ENCODE measurements at regions not wholly inside any gene's neighbourhood (a gene's known extent, or its start where the extent isn't known, plus 50 kb on each side); places are given as distances from the start of the nearest gene placed in this dataset.
"Not testable (repeated sequence)": the region's sequence is repeated elsewhere in the genome, so short reads cannot be mapped to it uniquely, and the experiment has no call there.

DNA sequence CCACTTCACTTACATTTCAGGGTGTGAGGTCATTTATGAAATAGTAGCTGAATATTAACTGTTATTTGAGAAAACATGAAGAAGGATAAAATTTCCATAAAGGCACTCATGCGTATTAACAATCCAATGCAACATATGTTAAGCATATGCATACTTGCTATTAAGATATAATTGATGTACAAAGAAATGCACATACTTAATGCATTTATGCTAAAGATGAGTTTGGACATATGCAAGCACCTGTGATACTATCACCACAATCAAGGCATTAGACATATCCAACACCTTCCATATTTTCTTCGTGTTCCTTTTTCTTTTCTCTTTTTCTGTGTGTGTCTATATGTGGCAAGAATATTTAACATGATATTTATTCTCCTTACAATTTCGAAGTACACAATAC, 464.8 kb upstream of the BRINP3 start:
- Histone ChIP-seq H3K27ac (no peak overlapping the region), H3K27me3 (replicated peaks) (no peaks in the 10 kb centered on the region), H3K4me3 (ENCODE audit: low read depth, low read length) (no peak overlapping the region), H3K36me3 (replicated peaks) (no peaks in the 10 kb centered on the region)
- no peak for TF ChIP-seq CTCF (IDR thresholded peaks at IDR 0.05; ENCODE audit: low read depth, low read length, missing control alignments)
- DNase-seq = no peak
- in situ Hi-C loops (cut with HindIII; ENCODE audit: low pct_ligation_motif_present, low sequenced_read_pairs) = no loop called here

DNA sequence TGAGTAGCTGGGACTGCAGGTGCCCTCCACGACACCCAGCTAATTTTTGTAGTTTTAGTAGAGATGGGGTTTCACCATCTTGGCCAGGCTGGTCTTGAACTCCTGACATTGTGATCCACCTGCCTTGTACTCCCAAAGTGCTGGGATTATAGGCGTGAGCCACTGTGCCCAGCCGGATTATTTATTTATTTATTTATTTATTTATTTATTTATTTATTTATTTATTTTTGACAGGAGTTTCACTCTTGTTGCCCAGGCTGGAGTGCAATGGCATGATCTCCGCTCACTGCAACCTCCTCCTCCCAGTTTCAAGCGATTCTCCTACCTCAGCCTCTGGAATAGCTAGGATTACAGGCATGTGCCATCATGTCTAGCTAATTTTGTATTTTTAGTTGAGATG, 466.1 kb upstream of the BRINP3 start:
- H3K27ac ChIP-seq; H3K27me3 ChIP-seq (replicated peaks); H3K4me3 ChIP-seq (ENCODE audit: low read depth, low read length); DNase-seq; H3K36me3 ChIP-seq (replicated peaks); in situ Hi-C loops (cut with HindIII; ENCODE audit: low pct_ligation_motif_present, low sequenced_read_pairs): not testable (repeated sequence)

DNA sequence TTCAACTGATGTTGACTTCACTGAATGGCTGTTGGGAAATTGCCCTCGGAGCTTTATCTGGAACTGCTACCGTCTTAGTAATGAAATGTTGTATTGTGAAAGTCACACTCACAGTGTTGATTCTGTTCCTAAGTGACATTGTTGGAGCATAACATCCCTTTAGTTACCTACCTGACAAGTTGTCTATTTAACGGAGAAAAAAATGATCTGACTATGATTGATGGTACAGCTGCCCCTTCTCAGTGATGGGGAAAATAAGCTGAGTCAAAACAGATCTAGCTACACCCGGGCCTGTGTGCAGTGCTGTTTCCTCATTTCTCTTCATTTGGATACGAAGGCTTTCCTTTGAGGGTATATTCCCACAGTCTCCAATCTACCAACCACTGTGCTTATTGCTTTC, 472.3 kb upstream of the BRINP3 start:
- in situ Hi-C loops (cut with HindIII; ENCODE audit: low pct_ligation_motif_present, low sequenced_read_pairs) = no loop called here
- no peak for DNase-seq
- no peaks in the 10 kb centered on the region for H3K36me3 ChIP-seq (replicated peaks)
- no peaks in the 10 kb centered on the region for H3K27me3 ChIP-seq (replicated peaks)
- no peak overlapping the region for H3K27ac ChIP-seq
- no peak for TF ChIP-seq CTCF (IDR thresholded peaks at IDR 0.05; ENCODE audit: low read depth, low read length, missing control alignments)
- H3K4me3 ChIP-seq (ENCODE audit: low read depth, low read length) = no peak overlapping the region

DNA sequence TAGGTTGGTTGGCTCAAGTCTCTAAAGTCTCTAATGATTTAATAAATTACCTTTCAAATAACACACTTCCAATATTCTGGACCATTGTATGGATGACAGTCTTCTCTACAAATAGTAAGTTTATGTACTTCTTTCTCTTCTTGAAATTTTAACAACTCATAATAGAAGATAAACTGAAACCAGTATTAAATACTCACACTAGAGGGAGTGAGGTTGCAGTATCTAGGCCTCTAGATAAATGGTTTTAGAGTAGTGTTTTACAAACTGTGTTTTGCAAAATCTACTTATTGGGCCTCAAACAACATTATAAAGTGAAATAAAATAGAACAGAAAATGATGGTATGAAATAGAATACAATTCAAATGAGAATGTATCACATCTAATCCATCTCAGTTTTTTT, 479.9 kb upstream of the BRINP3 start:
- Histone ChIP-seq H3K27ac (no peak overlapping the region), H3K36me3 (replicated peaks) (no peaks in the 10 kb centered on the region), H3K27me3 (replicated peaks) (no peaks in the 10 kb centered on the region), H3K4me3 (ENCODE audit: low read depth, low read length) (no peak overlapping the region)
- DNase-seq = no peak
- in situ Hi-C loops (cut with HindIII; ENCODE audit: low pct_ligation_motif_present, low sequenced_read_pairs) = no loop called here
- TF ChIP-seq CTCF (IDR thresholded peaks at IDR 0.05; ENCODE audit: low read depth, low read length, missing control alignments) = no peak

GRCh38 chr1:190963321-190963720, 485.7 kb upstream of the BRINP3 start:
- H3K4me3 ChIP-seq (ENCODE audit: low read depth, low read length) = no peak overlapping the region
- no peak for TF ChIP-seq CTCF (IDR thresholded peaks at IDR 0.05; ENCODE audit: low read depth, low read length, missing control alignments)
- no peaks in the 10 kb centered on the region for H3K36me3 ChIP-seq (replicated peaks)
- no peaks in the 10 kb centered on the region for H3K27me3 ChIP-seq (replicated peaks)
- in situ Hi-C loops (cut with HindIII; ENCODE audit: low pct_ligation_motif_present, low sequenced_read_pairs) = no loop called here
- no peak overlapping the region for H3K27ac ChIP-seq
- DNase-seq = no peak

DNA sequence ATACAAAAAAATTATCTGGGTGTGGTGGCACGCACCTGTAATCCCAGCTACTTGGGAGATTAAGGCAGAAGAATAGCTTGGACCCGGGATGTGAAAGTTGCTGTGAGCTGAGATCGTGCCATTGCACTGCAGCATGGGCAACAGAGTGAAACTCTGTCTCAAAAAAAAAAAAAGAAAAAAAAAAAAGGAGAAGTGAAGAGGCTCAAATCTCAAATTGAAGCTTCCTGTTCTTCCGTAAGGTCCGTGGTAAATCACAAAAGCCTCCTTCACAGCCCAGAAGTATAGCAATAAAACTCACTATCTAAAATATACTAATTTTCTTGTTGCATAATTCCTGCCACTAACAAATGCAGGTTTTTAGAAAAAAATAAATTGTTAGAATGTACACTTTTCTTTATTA, 498.2 kb upstream of the BRINP3 start:
- Histone ChIP-seq H3K27me3 (replicated peaks) (no peaks in the 10 kb centered on the region), H3K27ac (no peak overlapping the region), H3K4me3 (ENCODE audit: low read depth, low read length) (no peak overlapping the region), H3K36me3 (replicated peaks) (no peaks in the 10 kb centered on the region)
- TF ChIP-seq CTCF (IDR thresholded peaks at IDR 0.05; ENCODE audit: low read depth, low read length, missing control alignments) = no peak
- no peak for DNase-seq
- in situ Hi-C loops (cut with HindIII; ENCODE audit: low pct_ligation_motif_present, low sequenced_read_pairs) = no loop called here
